Ovary (tissue), 7 donors: ENCODE measurements at regions not wholly inside any gene's neighbourhood (a gene's known extent, or its start where the extent isn't known, plus 50 kb on each side); places are given as distances from the start of the nearest gene placed in this dataset.

Experiments used
- DNase-seq, 5 donors: peaks; one replicate each; pipeline ENCODE4 v3.0.0-alpha.2; 2019 to 2020
- H3K27ac ChIP-seq, 2 donors: fragments of 200-600 bp; one replicate each; pipeline versions ENCODE4 v1.5.1 to v1.8.0; 2019 to 2022
- H3K27me3 ChIP-seq: fragments of 200-600 bp; one replicate; pipeline ENCODE4 v1.8.0; 2022
- H3K36me3 ChIP-seq: fragments of 200-600 bp; sonication (generic); one replicate; pipeline ENCODE4 v1.5.1; 2019
- H3K4me1 ChIP-seq: one replicate; pipeline ENCODE4 v1.8.1; 2013; ENCODE audit warnings: mild to moderate bottlenecking, moderate library complexity; ENCODE audit not compliant: insufficient read depth
- H3K4me3 ChIP-seq: fragments of 200-600 bp; sonication (generic); one replicate; pipeline ENCODE4 v1.5.1; 2017
- H3K9me3 ChIP-seq, 2 donors: fragments of 200-600 bp in 1 of 2; sonication (generic) in 1 of 2; one replicate each; pipeline versions ENCODE4 v1.5.1 to v1.8.1; 2013 to 2019; ENCODE audit warnings: mild to moderate bottlenecking in 1 of 2, moderate library complexity in 1 of 2
- CTCF ChIP-seq, 3 donors: fragments of 450-650 bp in 2 of 3; fragments of 200-600 bp in 1 of 3; IDR thresholded peaks; one replicate each; pipeline versions ENCODE4 v1.5.1 to v1.8.0; 2016 to 2022; ENCODE audit warnings: antibody characterized with exemption in 3 of 3, mild to moderate bottlenecking in 1 of 3
- EP300 ChIP-seq: sonication (generic); formaldehyde crosslinking; IDR thresholded peaks from one replicate; pipeline ENCODE4 v1.6.1; 2017; ENCODE audit warnings: antibody characterized with exemption
- POLR2A ChIP-seq: fragments of 450-650 bp; IDR thresholded peaks from one replicate; pipeline ENCODE4 v1.6.1; 2017; ENCODE audit warnings: antibody characterized with exemption, mild to moderate bottlenecking, moderate library complexity
- WGBS, 3 donors: extraction: QIAGEN DNeasy Blood & Tissue Kit in 1 of 3; methylation state at CpG; one replicate each; pipeline versions ENCODE4 v1.1.5 to v1.1.7; 2013 to 2017; 5-methylcytosine and 5-hydroxymethylcytosine counted together
- intact Hi-C, 4 donors: fragments of 100-400 bp; cut with DNase I; formaldehyde crosslinking; loops; one replicate each; pipeline versions ENCODE4 v1.11.0 to v1.15.1; 2022 to 2023
- donor health status: DM: no; HTN: no; CAD: no; lungs with moderate emphysema.
- donor health status: DM: no; HTN: no; CAD: no.
- donor health status: Bipolar disorder and iron deficiency.
- donor health status: DM: no; HTN: no; CAD: no.
- donor health status: DM: yes; HTN: yes; CAD: no.

DNA sequence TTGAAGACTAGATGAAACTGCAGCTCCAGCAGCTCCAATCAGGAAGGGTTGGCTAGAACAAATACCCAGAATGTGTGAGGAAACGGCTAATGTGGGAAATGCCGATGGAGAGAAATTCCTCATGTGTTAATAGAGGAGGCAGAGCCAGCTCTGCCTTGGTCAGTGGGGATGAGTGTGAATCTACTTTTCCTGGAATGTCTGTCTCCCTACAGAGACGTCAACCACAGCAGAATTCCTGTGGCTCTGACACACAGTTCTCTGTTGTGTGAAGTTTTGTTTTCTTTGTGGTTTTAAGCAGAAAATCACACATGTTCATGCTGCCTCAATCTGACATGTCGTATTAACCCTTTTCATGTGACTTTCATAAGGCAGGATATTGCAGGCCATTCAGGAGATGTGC lies 476.6 kb upstream of the WWC1 start:
- Histone ChIP-seq H3K36me3 (no peaks in the 10 kb centered on the region), H3K4me3 (no peak overlapping the region), H3K27ac (no peak overlapping the region), H3K27me3 (no peaks in the 10 kb centered on the region), H3K9me3 (no peaks in the 10 kb centered on the region), H3K4me1 (no peaks in the 10 kb centered on the region)
- DNase-seq, result no peak
- intact Hi-C loops, result no loop called here
- no peak for TF ChIP-seq POLR2A
- TF ChIP-seq EP300, result no peak
- no peak for TF ChIP-seq CTCF (IDR thresholded peaks at IDR 0.05)
- 39 to 58% (median 48%) methylated on average over 4 of the region's 4 CpGs for WGBS, 3 donors

DNA sequence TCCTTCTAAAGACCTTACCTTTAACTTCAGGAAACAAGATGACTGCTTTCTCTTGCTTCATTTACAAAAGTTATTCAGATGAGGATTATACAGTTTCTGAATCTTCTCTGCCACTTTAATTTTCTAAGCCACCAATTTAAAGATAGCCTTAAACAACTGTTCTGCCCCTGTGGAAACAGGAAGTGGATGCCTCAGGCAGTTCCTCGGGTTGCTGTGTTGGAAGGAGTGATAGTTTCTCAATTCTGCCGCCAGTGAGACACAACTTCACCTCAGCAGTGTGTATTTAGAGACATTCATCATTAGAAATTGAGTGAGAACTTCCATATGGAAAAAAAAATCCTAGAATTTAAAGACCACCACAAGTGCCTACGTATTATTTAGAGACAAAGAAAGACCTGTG lies 475.1 kb upstream of the WWC1 start:
- no peaks in the 10 kb centered on the region for H3K4me1 ChIP-seq
- no peak for TF ChIP-seq CTCF (IDR thresholded peaks at IDR 0.05)
- no peaks in the 10 kb centered on the region for H3K36me3 ChIP-seq
- H3K27ac ChIP-seq, result no peak overlapping the region
- H3K27me3 ChIP-seq, result no peaks in the 10 kb centered on the region
- 26 to 45% (median 38%) methylated on average over 3 of the region's 3 CpGs for WGBS, 3 donors
- H3K4me3 ChIP-seq, result no peak overlapping the region
- intact Hi-C loops, result no loop called here
- no peak for DNase-seq
- H3K9me3 ChIP-seq, result no peaks in the 10 kb centered on the region

DNA sequence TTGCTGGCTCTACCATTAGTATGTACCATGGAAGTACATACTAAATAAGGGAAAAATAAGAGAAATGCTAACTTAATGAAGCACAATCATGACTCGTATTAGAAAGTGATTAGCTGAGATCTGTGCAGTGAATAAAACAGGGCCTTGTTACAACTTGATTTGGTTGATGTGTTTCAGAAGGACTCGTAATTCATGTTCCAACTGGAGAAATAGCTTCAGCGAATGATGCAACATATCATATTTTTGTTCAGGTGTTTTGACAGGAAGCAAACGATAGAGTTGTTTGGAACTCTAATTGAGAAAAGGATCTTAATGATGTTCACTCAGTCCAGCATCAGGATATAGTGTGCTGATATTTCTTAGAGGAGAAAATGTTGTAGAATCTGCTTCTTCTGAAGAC lies 474.6 kb upstream of the WWC1 start:
- Histone ChIP-seq H3K9me3 (no peaks in the 10 kb centered on the region), H3K4me3 (no peak overlapping the region), H3K4me1 (no peaks in the 10 kb centered on the region), H3K27ac (no peak overlapping the region), H3K27me3 (no peaks in the 10 kb centered on the region), H3K36me3 (no peaks in the 10 kb centered on the region)
- 68 to 81% (median 74%) methylated on average over 4 of the region's 4 CpGs for WGBS, 3 donors
- TF ChIP-seq CTCF (IDR thresholded peaks at IDR 0.05) (no peak), EP300 (no peak), POLR2A (no peak)
- no peak for DNase-seq
- intact Hi-C loops, result no loop called here

DNA sequence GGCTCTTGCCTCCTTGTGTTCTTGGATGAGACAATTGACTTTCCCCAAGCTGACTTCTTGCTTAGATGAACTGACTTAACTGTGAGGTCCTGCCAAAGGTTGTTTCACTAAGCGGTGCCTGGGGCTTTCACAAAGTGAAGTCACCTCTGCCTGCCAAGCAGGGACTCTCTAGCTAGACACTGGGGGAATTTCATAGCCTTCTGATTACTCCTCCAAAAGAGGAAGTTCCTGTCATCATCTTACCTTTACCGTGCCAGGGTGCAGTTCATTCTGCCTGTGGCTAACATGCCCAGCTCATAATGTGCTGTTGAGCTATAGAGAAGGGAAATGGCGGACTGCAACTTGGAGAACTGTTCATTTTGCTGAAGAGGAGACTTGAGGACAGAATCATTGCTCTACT lies 472.0 kb upstream of the WWC1 start:
- Histone ChIP-seq H3K9me3 (no peaks in the 10 kb centered on the region), H3K36me3 (no peaks in the 10 kb centered on the region), H3K27ac (no peak overlapping the region), H3K27me3 (no peaks in the 10 kb centered on the region), H3K4me3 (no peak overlapping the region), H3K4me1 (no peaks in the 10 kb centered on the region)
- intact Hi-C loops, result no loop called here
- DNase-seq, result no peak
- no peak for TF ChIP-seq EP300
- TF ChIP-seq CTCF (IDR thresholded peaks at IDR 0.05), result no peak
- TF ChIP-seq POLR2A, result no peak
- WGBS, 3 donors, result 90 to 95% (median 92%) methylated on average over 3 of the region's 3 CpGs
